ENCODE measurements at regions not wholly inside any gene's neighbourhood (a gene's known extent, or its start where the extent isn't known, plus 50 kb on each side); places are given as distances from the start of the nearest gene placed in this dataset.

- H3K36me3 Mint-ChIP-seq, result no peaks in the 10 kb centered on the region
- no peak overlapping the region for H3K27ac Mint-ChIP-seq
- H3K4me3 Mint-ChIP-seq, result no peak overlapping the region
- H3K27me3 Mint-ChIP-seq, result no peaks in the 10 kb centered on the region
- no peaks in the 10 kb centered on the region for H3K9me3 Mint-ChIP-seq
- DNase-seq (ENCODE audit: extremely low spot score, unreplicated experiment), result no peak
- H3K4me1 Mint-ChIP-seq (ENCODE audit: unreplicated experiment), result no peaks in the 10 kb centered on the region
- TF ChIP-seq CTCF (conservative IDR thresholded peaks at IDR 0.05), result no peak
Measured at GRCh38 chrX:42386681-42387080, 391.3 kb downstream of the PPP1R2C start.

DNA sequence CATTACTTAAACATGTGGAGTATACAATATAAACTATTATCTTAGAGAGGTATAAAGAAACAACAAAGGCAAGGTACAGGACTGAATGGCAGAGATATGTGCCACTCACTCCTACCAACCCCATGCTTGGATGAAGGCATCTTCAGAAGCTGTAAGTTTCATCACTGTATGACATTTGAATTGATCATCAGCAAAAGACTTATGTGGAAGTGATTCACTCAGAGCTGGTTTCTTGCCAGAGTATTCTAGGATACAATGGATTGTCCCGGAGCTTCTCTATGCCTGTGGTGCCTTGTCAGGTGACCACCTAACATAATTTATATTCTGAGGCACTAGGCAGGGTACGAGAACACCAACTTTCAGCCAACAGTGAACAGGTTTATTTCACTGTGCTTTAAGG is 392.2 kb downstream of the PPP1R2C start:
- DNase-seq (ENCODE audit: extremely low spot score, unreplicated experiment), result no peak
- H3K27me3 Mint-ChIP-seq, result no peaks in the 10 kb centered on the region
- no peaks in the 10 kb centered on the region for H3K9me3 Mint-ChIP-seq
- H3K4me1 Mint-ChIP-seq (ENCODE audit: unreplicated experiment), result no peaks in the 10 kb centered on the region
- H3K4me3 Mint-ChIP-seq, result no peak overlapping the region
- no peak overlapping the region for H3K27ac Mint-ChIP-seq
- no peak for TF ChIP-seq CTCF (conservative IDR thresholded peaks at IDR 0.05)
- no peaks in the 10 kb centered on the region for H3K36me3 Mint-ChIP-seq

DNA sequence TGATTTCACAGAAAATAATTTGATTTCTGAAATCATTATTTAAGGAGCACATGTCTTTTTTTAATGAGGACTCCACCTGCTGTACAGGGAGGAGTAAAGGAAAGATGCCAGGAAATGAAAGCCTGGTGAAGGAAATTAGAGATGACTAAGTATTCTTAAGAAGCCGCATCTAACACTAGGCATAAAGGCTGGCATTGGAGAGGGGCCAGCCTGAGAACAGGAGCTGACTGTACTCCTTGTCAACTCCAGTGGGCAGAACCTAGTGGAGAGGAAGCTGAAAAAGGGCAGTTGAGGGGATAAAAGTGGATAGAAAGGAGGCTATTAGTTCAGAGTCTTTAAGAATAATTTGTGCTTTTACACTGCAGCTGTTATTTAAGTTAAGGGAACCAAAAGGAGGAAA is 393.0 kb downstream of the PPP1R2C start:
- Mint-ChIP-seq H3K4me1 (ENCODE audit: unreplicated experiment) (no peaks in the 10 kb centered on the region), H3K27me3 (no peaks in the 10 kb centered on the region), H3K36me3 (no peaks in the 10 kb centered on the region), H3K27ac (no peak overlapping the region), H3K4me3 (no peak overlapping the region), H3K9me3 (no peaks in the 10 kb centered on the region)
- DNase-seq (ENCODE audit: extremely low spot score, unreplicated experiment), result no peak
- no peak for TF ChIP-seq CTCF (conservative IDR thresholded peaks at IDR 0.05)

GRCh38 chrX:42378857-42379256 is 399.1 kb downstream of the PPP1R2C start:
- TF ChIP-seq CTCF (conservative IDR thresholded peaks at IDR 0.05), result no peak

GRCh38 chrX:42375086-42375485 is 402.9 kb downstream of the PPP1R2C start:
- TF ChIP-seq CTCF (conservative IDR thresholded peaks at IDR 0.05), result no peak
- DNase-seq (ENCODE audit: extremely low spot score, unreplicated experiment), result no peak
- no peaks in the 10 kb centered on the region for H3K4me1 Mint-ChIP-seq (ENCODE audit: unreplicated experiment)
- H3K36me3 Mint-ChIP-seq, result no peaks in the 10 kb centered on the region
- H3K27ac Mint-ChIP-seq, result no peak overlapping the region
- no peaks in the 10 kb centered on the region for H3K27me3 Mint-ChIP-seq
- H3K4me3 Mint-ChIP-seq, result no peak overlapping the region
- no peaks in the 10 kb centered on the region for H3K9me3 Mint-ChIP-seq

More at GRCh38 chrX:42378857-42379256, 399.1 kb downstream of the PPP1R2C start:
- no peaks in the 10 kb centered on the region for H3K36me3 Mint-ChIP-seq
- H3K4me1 Mint-ChIP-seq (ENCODE audit: unreplicated experiment), result no peaks in the 10 kb centered on the region
- no peak overlapping the region for H3K4me3 Mint-ChIP-seq
- no peak overlapping the region for H3K27ac Mint-ChIP-seq
- H3K9me3 Mint-ChIP-seq, result no peaks in the 10 kb centered on the region
- H3K27me3 Mint-ChIP-seq, result no peaks in the 10 kb centered on the region
- no peak for DNase-seq (ENCODE audit: extremely low spot score, unreplicated experiment)

DNA sequence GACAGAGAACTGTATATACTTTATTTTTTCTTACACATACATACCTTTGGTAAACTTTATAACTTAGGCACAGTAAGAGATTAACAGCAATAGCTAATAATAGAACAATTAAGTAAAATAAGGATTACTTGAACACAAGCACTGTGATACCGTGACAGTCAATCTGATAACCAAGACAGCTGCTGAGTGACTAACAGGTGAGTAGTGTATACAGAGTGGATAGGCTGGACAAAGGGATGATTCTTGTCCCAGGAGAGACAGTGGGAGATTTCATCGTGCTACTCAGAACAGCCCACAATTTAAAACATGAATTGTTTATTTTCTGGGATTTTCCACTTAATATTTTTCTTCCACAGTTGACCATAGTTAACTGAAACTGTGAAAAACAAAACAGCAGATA is 411.8 kb downstream of the PPP1R2C start:
- DNase-seq (ENCODE audit: extremely low spot score, unreplicated experiment), result no peak
- Mint-ChIP-seq H3K9me3 (no peaks in the 10 kb centered on the region), H3K4me1 (ENCODE audit: unreplicated experiment) (no peaks in the 10 kb centered on the region), H3K27ac (no peak overlapping the region), H3K27me3 (no peaks in the 10 kb centered on the region), H3K4me3 (no peak overlapping the region), H3K36me3 (no peaks in the 10 kb centered on the region)
- TF ChIP-seq CTCF (conservative IDR thresholded peaks at IDR 0.05), result no peak
